ENCODE measurements at regions not wholly inside any gene's neighbourhood (a gene's known extent, or its start where the extent isn't known, plus 50 kb on each side); places are given as distances from the start of the nearest gene placed in this dataset.

DNA sequence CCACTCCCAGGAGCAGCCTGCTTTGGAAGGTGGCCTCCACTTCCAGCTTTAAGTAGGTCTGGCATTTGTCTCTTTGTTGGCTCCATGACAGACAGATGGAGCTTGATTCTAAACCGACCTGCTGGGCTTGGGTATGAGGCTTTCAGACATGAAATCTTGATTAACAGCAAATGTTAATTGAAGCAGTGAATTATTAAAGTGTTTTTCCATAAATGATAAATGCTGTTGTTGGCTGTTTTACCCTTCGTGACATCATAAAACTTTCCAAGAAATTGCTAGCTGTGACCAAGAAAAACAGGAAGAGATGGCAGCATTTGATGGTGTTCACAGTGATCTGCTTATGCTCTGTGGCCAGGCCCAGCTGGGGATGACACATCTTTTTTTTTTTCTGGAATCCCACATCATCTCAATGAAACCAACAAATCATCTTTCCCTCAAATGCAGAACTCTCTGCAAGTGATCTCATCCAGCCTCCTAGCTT is 66.1 kb downstream of the RBMXL2 start:
- TF ChIP-seq CEBPB (IDR thresholded peaks at IDR 0.05) (no peak), RCOR1 (IDR thresholded peaks at IDR 0.05; ENCODE audit: low read depth, low read length) (no peak), CHD2 (IDR thresholded peaks at IDR 0.05; ENCODE audit: low read length, partially characterized antibody) (no peak), POLR2A (IDR thresholded peaks at IDR 0.05; ENCODE audit: low read length) (no peak), CTCF (IDR thresholded peaks at IDR 0.05) (no peak), ZSCAN20 (CRISPR knock-in tag; IDR thresholded peaks at IDR 0.05) (no peak)
